PC-9 (cell line): ENCODE measurements at regions not wholly inside any gene's neighbourhood (a gene's known extent, or its start where the extent isn't known, plus 50 kb on each side); places are given as distances from the start of the nearest gene placed in this dataset.

Experiments used
- EZH2 ChIP-seq: fragments of 200-600 bp; sonication (generic); IDR thresholded peaks from 2 replicates; pipeline ENCODE4 v1.8.0; 2017; ENCODE audit warnings: antibody characterized with exemption, low read depth
- TF ChIP-seq, protein P1 (sequence below): fragments of 200-600 bp; sonication (generic); conservative IDR thresholded peaks from 2 replicates; pipeline ENCODE4 v1.6.1; 2017; ENCODE audit warnings: mixed run types, antibody characterized with exemption, mild to moderate bottlenecking, moderate library complexity

DNA sequence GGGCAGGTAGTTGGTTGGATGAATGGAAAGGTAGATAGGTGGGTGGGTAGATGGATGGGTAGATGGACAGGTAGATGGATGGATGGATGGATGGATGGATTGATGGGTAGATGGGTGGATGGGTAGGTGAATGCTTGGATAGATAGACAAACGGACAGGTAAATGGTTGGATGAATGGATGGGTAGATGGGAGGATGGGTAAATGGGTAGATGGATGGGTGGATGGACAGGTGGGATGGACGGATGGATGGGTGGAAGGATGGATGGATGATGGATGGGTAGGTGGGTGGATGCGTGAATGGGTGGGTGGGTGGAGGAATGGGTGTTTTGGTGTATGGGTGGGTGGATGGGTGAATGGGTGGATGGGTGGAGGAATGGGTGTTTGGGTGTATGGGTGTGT, 50.1 kb upstream of the ASAP2 start:
- TF ChIP-seq, protein P1, sequence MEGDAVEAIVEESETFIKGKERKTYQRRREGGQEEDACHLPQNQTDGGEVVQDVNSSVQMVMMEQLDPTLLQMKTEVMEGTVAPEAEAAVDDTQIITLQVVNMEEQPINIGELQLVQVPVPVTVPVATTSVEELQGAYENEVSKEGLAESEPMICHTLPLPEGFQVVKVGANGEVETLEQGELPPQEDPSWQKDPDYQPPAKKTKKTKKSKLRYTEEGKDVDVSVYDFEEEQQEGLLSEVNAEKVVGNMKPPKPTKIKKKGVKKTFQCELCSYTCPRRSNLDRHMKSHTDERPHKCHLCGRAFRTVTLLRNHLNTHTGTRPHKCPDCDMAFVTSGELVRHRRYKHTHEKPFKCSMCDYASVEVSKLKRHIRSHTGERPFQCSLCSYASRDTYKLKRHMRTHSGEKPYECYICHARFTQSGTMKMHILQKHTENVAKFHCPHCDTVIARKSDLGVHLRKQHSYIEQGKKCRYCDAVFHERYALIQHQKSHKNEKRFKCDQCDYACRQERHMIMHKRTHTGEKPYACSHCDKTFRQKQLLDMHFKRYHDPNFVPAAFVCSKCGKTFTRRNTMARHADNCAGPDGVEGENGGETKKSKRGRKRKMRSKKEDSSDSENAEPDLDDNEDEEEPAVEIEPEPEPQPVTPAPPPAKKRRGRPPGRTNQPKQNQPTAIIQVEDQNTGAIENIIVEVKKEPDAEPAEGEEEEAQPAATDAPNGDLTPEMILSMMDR = no peak
- TF ChIP-seq EZH2 = no peak
